HepG2 (cell line): ENCODE measurements at regions not wholly inside any gene's neighbourhood (a gene's known extent, or its start where the extent isn't known, plus 50 kb on each side); places are given as distances from the start of the nearest gene placed in this dataset.

ENCODE experiments used
- ATAC-seq: fragments of 200-7000 bp; cut with Tn5 transposase; 3 replicates; pipeline ENCODE4 v1.9.1; 2020; ENCODE audit warnings: mild to moderate bottlenecking, moderate library complexity
- BruUV-seq: library from RNA; stranded (reverse); fragments of 400-500 nt; replicated peaks from 2 replicates; lab custom pipeline; 2021; lab: Mats Ljungman, UMichigan
- CTCF ChIA-PET: fragments of 300-600 bp; formaldehyde crosslinking; extraction: SDS; loops from one replicate; lab custom pipeline; 2021; ENCODE audit warnings: low total read pairs, inconsistent platforms, low intra/inter-chr PET ratio; lab: Yijun Ruan, JAX
- POLR2A ChIA-PET: fragments of 350-600 bp; sonication (Branson Sonifier 250); formaldehyde crosslinking; loops from one replicate; lab custom pipeline; 2020; ENCODE audit warnings: antibody characterized with exemption, inconsistent platforms; lab: Yijun Ruan, JAX
- DNase-seq: peaks from one replicate; pipeline ENCODE4 v3.0.0-alpha.2; 2015; ENCODE audit warnings: low spot score
- FAIRE-seq: peaks from 3 replicates; lab custom pipeline; 2011; peaks lifted over from hg19 to GRCh38; lab: Jason Lieb, UNC
- H2AFZ ChIP-seq: one replicate; pipeline ENCODE4 v1.6.1; 2011; ENCODE audit warnings: low read length, inconsistent platforms
- H3K27ac ChIP-seq: fragments of 300-600 bp; 3 replicates; pipeline ENCODE4 v1.8.0; 2011; ENCODE audit warnings: mixed run types, mild to moderate bottlenecking, mixed read lengths, low read length, inconsistent platforms; ENCODE audit not compliant: insufficient read depth; ENCODE audit errors: extremely low read length
- H3K27me3 ChIP-seq, 2 experiments: fragments of 200-600 bp in 1 of 2; 2 replicates in 1 of 2; 3 replicates in 1 of 2; pipeline versions ENCODE4 v1.6.0 to v1.8.0; 2011; ENCODE audit warnings: low read length in 2 of 2, mild to moderate bottlenecking in 2 of 2, moderate library complexity in 2 of 2, inconsistent platforms in 1 of 2; ENCODE audit not compliant: insufficient read depth in 2 of 2, control insufficient read depth in 1 of 2
- H3K36me3 ChIP-seq, 2 experiments: fragments of 200-600 bp in 1 of 2; replicated peaks in 1 of 2; 2 replicates in 1 of 2; 3 replicates in 1 of 2; pipeline versions ENCODE4 v1.5.1 to v1.8.0; 2011; ENCODE audit warnings: low read length in 2 of 2, inconsistent platforms in 1 of 2; ENCODE audit not compliant: insufficient read depth in 2 of 2, control insufficient read depth in 1 of 2
- H3K4me1 ChIP-seq: 2 replicates; pipeline ENCODE4 v1.5.1; 2012; ENCODE audit warnings: low read length, inconsistent platforms; ENCODE audit not compliant: insufficient read depth
- H3K4me2 ChIP-seq: 2 replicates; pipeline ENCODE4 v1.6.0; 2011; ENCODE audit warnings: low read depth, low read length, inconsistent platforms
- H3K4me3 ChIP-seq, 3 experiments: fragments of 200-600 bp in 1 of 3; sonication (generic), shearing (Covaris generic) in 1 of 3; replicated peaks in 1 of 3; 2 replicates each; pipeline ENCODE4 v1.5.1; 2011 to 2016; ENCODE audit warnings: low read length in 3 of 3, inconsistent platforms in 2 of 3, low read depth in 2 of 3, mild to moderate bottlenecking in 2 of 3, control low read depth in 1 of 3, mixed read lengths in 1 of 3; ENCODE audit not compliant: insufficient read depth in 1 of 3
- H3K79me2 ChIP-seq: one replicate; pipeline ENCODE4 v1.6.1; 2011; ENCODE audit warnings: low read length, inconsistent platforms; ENCODE audit not compliant: insufficient read depth
- H3K9ac ChIP-seq: 2 replicates; pipeline ENCODE4 v1.6.0; 2011; ENCODE audit warnings: mild to moderate bottlenecking, low read depth, low read length, inconsistent platforms; ENCODE audit not compliant: insufficient read depth
- H3K9me3 ChIP-seq: 2 replicates; pipeline ENCODE4 v1.5.1; 2012; ENCODE audit warnings: mild to moderate bottlenecking, low read length
- H4K20me1 ChIP-seq: 2 replicates; pipeline ENCODE4 v1.6.0; 2011; ENCODE audit warnings: inconsistent platforms, mild to moderate bottlenecking, low read length, moderate library complexity; ENCODE audit not compliant: insufficient read depth
- JUNB ChIP-seq: sonication (generic); formaldehyde crosslinking; IDR thresholded peaks from 2 replicates; pipeline ENCODE4 v1.8.0; 2022; ENCODE audit warnings: missing genetic modification reagents, mild to moderate bottlenecking, borderline replicate concordance
- MAFF ChIP-seq: IDR thresholded peaks from 2 replicates; pipeline ENCODE4 v1.6.1; 2011; ENCODE audit warnings: low read depth, low read length, improper control_type of control experiment
- NONO ChIP-seq, 2 experiments: fragments of 450-650 bp in 1 of 2; sonication (generic) in 1 of 2; formaldehyde crosslinking in 1 of 2; IDR thresholded peaks in 1 of 2; conservative IDR thresholded peaks in 1 of 2; 2 replicates each; pipeline versions ENCODE4 v1.6.1 to v1.8.0; 2017 to 2022; ENCODE audit warnings: mild to moderate bottlenecking in 1 of 2, missing genetic modification reagents in 1 of 2, moderate library complexity in 1 of 2
- POGK ChIP-seq: sonication (generic); formaldehyde crosslinking; conservative IDR thresholded peaks from 2 replicates; pipeline ENCODE4 v1.8.0; 2022; ENCODE audit warnings: mild to moderate bottlenecking, moderate library complexity, missing genetic modification reagents
- TFAP4 ChIP-seq: sonication (generic); IDR thresholded peaks from 2 replicates; pipeline ENCODE4 v1.6.1; 2016; ENCODE audit warnings: low read depth, borderline replicate concordance
- XRCC5 ChIP-seq: fragments of 200-400 bp; formaldehyde crosslinking; optimal IDR thresholded peaks from 2 replicates; pipeline ENCODE3; 2017; ENCODE audit warnings: mild to moderate bottlenecking, low read length
- WGBS: methylation state at CpG from one replicate; pipeline ENCODE4 v1.1.6; 2017; ENCODE audit warnings: low lambda C conversion rate; 5-methylcytosine and 5-hydroxymethylcytosine counted together
- in situ Hi-C: cut with HindIII; loops from 2 replicates; pipeline ENCODE4 v1.10.0; 2017; ENCODE audit warnings: low pct_unique_long_range_greater_than_20kb; ENCODE audit not compliant: extremely low pct_ligation_motif_present
- intact Hi-C: fragments of 100-400 bp; cut with micrococcal nuclease; formaldehyde crosslinking; loops from one replicate; pipeline ENCODE4 v1.10.0; 2022; ENCODE audit not compliant: unreplicated experiment

DNA sequence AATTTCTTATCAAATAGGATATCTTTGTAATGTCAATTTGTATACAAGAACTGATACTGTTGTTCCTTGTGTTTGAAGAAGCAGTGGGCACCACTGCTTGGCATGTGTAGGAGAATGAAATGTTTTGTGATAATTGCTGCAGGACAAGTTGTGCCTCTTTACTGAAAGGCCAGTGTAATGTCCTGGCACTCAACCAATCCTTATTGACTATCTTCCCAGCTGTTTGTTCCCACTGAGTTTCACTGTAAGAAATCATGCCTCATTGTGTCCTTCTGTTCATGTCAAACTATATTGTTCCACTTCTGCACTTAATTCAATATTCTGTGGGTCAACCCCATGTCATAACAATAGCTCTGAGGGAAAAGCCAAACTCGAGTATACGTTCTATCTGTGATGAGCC lies 136.1 kb upstream of the FAM83B start:
- H3K79me2 ChIP-seq = no peaks in the 10 kb centered on the region
- DNase-seq (no peak), FAIRE-seq (no peak), ATAC-seq (no peak)
- no peak overlapping the region for H2AFZ ChIP-seq
- TF ChIP-seq XRCC5 (no peak), MAFF (no peak), POGK (no peak), NONO (IDR thresholded peaks at IDR 0.05) (no peak), NONO (CRISPR knock-in tag; conservative IDR thresholded peaks at IDR 0.05) (no peak), JUNB (CRISPR knock-in tag) (no peak), TFAP4 (no peak)
- intact Hi-C loops (loop anchor here (10.0 kb wide), 1 partner anchor 726 kb away; no protein-coding TSS in a partner anchor), in situ Hi-C loops (loop anchor here (10.0 to 25.0 kb wide), 3 partner anchors 354 to 723 kb away; no protein-coding TSS in a partner anchor)
- no peak overlapping the region for H3K4me3 ChIP-seq
- H3K9ac ChIP-seq = no peak overlapping the region
- no peaks in the 10 kb centered on the region for H3K36me3 ChIP-seq
- no peaks in the 10 kb centered on the region for H3K27me3 ChIP-seq
- BruUV-seq = no TSS peak
- WGBS = 2% methylated on average over 2 of the region's 2 CpGs
- POLR2A ChIA-PET = no interaction called here
- CTCF ChIA-PET = no interaction called here
- no peaks in the 10 kb centered on the region for H3K9me3 ChIP-seq
- no peak overlapping the region for H3K4me2 ChIP-seq
- H3K27ac ChIP-seq = no peak overlapping the region
- H3K4me1 ChIP-seq = no peaks in the 10 kb centered on the region
- H4K20me1 ChIP-seq = no peaks in the 10 kb centered on the region
